PC-9 (cell line): ENCODE measurements at regions not wholly inside any gene's neighbourhood (a gene's known extent, or its start where the extent isn't known, plus 50 kb on each side); places are given as distances from the start of the nearest gene placed in this dataset.

Experiments
- BruUV-seq: library from RNA; stranded (reverse); fragments of 400-500 nt; replicated peaks from 2 replicates; lab custom pipeline; 2021; lab: Mats Ljungman, UMichigan
- CTCF ChIA-PET: fragments of 300-600 bp; sonication (Branson Sonifier 250); formaldehyde crosslinking; loops from one replicate; lab custom pipeline; 2022; ENCODE audit warnings: antibody characterized with exemption; lab: Charles Lee
- POLR2A ChIA-PET: fragments of 300-600 bp; sonication (Branson Sonifier 250); formaldehyde crosslinking; loops from one replicate; lab custom pipeline; 2022; ENCODE audit warnings: antibody characterized with exemption; ENCODE audit not compliant: unreplicated experiment; lab: Charles Lee
- DNase-seq, 2 experiments: peaks; one replicate each; pipeline versions ENCODE4 v3.0.0 to v3.0.0-alpha.2; 2015 to 2022; ENCODE audit warnings: mixed read lengths in 1 of 2
- H2AFZ ChIP-seq: fragments of 200-600 bp; sonication (generic); 2 replicates; pipeline ENCODE4 v1.8.1; 2017; ENCODE audit warnings: antibody characterized with exemption
- H3F3A ChIP-seq: fragments of 200-600 bp; sonication (generic); 2 replicates; pipeline ENCODE4 v1.8.1; 2017; ENCODE audit warnings: antibody characterized with exemption, mild to moderate bottlenecking, low read depth; ENCODE audit not compliant: insufficient read depth
- H3K27ac ChIP-seq: fragments of 200-600 bp; sonication (generic); 2 replicates; pipeline ENCODE4 v1.6.1; 2016; ENCODE audit warnings: mixed run types
- H3K27me3 ChIP-seq: fragments of 200-600 bp; sonication (generic); 2 replicates; pipeline ENCODE4 v1.6.1; 2016; ENCODE audit warnings: low read depth, mixed run types; ENCODE audit not compliant: insufficient read depth
- H3K36me3 ChIP-seq: fragments of 200-600 bp; sonication (generic); 2 replicates; pipeline ENCODE4 v1.6.1; 2016; ENCODE audit warnings: low read depth, mixed run types
- H3K4me1 ChIP-seq: fragments of 200-600 bp; sonication (generic); replicated peaks from 2 replicates; pipeline ENCODE4 v1.6.1; 2016; ENCODE audit warnings: mixed run types; ENCODE audit not compliant: insufficient read depth
- H3K4me2 ChIP-seq: fragments of 200-600 bp; sonication (generic); 2 replicates; pipeline ENCODE4 v1.6.1; 2017; ENCODE audit warnings: mixed run types
- H3K4me3 ChIP-seq: fragments of 200-600 bp; sonication (generic); 2 replicates; pipeline ENCODE4 v1.6.1; 2016; ENCODE audit warnings: mixed run types
- H3K79me2 ChIP-seq: fragments of 200-600 bp; sonication (generic); 2 replicates; pipeline ENCODE4 v1.6.1; 2017; ENCODE audit warnings: low read depth, mixed run types
- H3K9me2 ChIP-seq: fragments of 200-600 bp; sonication (generic); 2 replicates; pipeline ENCODE4 v1.8.1; 2017; ENCODE audit warnings: mild to moderate bottlenecking; ENCODE audit not compliant: insufficient read depth
- H3K9me3 ChIP-seq: fragments of 200-600 bp; sonication (generic); 2 replicates; pipeline ENCODE4 v1.8.1; 2016; ENCODE audit warnings: low read depth; ENCODE audit not compliant: insufficient read depth
- H4K20me1 ChIP-seq: fragments of 200-600 bp; sonication (generic); 2 replicates; pipeline ENCODE4 v1.8.1; 2017; ENCODE audit not compliant: insufficient read depth
- EZH2 ChIP-seq: fragments of 200-600 bp; sonication (generic); IDR thresholded peaks from 2 replicates; pipeline ENCODE4 v1.8.0; 2017; ENCODE audit warnings: antibody characterized with exemption, low read depth
- intact Hi-C: fragments of 100-400 bp; cut with micrococcal nuclease; formaldehyde crosslinking; loops from one replicate; pipeline ENCODE4 v1.10.0; 2022; ENCODE audit not compliant: unreplicated experiment
- TF ChIP-seq, protein P1 (sequence below): fragments of 200-600 bp; sonication (generic); conservative IDR thresholded peaks from 2 replicates; pipeline ENCODE4 v1.6.1; 2017; ENCODE audit warnings: mixed run types, antibody characterized with exemption, mild to moderate bottlenecking, moderate library complexity

DNA sequence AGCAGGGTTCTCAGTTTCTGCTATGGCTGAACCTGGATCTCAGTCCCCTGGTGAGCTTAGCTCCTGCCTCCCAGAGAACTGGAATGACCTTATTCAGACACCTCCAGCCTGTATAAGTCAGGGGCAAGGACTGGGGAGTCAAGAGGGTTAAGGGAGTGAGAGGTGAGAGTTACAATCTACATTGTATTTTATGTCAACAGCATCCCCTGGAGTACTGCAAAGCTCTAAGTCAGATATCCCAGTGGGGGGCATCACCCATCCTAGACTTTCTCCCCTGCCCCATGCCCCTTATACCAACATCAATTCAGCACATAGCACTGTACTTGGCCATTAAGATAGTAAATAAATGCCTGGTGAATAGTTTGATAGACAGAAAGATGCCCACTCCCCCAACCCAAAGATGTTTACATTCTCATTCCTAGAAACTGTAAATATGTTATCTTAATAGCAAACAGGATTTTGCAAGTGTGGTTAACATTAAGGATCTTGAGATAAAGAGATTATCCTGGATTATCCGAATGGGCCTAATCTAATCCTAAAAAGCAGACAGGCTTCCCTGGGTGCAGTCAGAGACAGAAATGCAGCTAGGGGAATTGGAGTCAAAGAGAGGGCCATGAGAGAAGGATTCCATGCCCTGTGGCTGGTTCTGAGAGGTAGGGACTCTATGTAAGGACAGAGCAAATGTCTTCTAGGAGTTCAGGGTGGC is 132.3 kb upstream of the RASGRP1 start:
- Histone ChIP-seq H3K9me3 (no peaks in the 10 kb centered on the region), H4K20me1 (no peaks in the 10 kb centered on the region), H3K4me1 (peaks cover 3% of the 10 kb centered on the region), H3K27ac (no peak overlapping the region), H2AFZ (no peak overlapping the region), H3K27me3 (no peaks in the 10 kb centered on the region), H3K79me2 (no peaks in the 10 kb centered on the region), H3F3A (peaks cover 2% of the 10 kb centered on the region; the same call in 1 of the 2 replicates), H3K4me2 (no peak overlapping the region), H3K36me3 (no peaks in the 10 kb centered on the region), H3K4me3 (no peak overlapping the region), H3K9me2 (no peaks in the 10 kb centered on the region)
- POLR2A ChIA-PET = no interaction called here
- intact Hi-C loops = no loop called here
- CTCF ChIA-PET = no interaction called here
- TF ChIP-seq EZH2 = no peak
- TF ChIP-seq, protein P1, sequence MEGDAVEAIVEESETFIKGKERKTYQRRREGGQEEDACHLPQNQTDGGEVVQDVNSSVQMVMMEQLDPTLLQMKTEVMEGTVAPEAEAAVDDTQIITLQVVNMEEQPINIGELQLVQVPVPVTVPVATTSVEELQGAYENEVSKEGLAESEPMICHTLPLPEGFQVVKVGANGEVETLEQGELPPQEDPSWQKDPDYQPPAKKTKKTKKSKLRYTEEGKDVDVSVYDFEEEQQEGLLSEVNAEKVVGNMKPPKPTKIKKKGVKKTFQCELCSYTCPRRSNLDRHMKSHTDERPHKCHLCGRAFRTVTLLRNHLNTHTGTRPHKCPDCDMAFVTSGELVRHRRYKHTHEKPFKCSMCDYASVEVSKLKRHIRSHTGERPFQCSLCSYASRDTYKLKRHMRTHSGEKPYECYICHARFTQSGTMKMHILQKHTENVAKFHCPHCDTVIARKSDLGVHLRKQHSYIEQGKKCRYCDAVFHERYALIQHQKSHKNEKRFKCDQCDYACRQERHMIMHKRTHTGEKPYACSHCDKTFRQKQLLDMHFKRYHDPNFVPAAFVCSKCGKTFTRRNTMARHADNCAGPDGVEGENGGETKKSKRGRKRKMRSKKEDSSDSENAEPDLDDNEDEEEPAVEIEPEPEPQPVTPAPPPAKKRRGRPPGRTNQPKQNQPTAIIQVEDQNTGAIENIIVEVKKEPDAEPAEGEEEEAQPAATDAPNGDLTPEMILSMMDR = no peak
- DNase-seq = no peak
- no TSS peak for BruUV-seq

DNA sequence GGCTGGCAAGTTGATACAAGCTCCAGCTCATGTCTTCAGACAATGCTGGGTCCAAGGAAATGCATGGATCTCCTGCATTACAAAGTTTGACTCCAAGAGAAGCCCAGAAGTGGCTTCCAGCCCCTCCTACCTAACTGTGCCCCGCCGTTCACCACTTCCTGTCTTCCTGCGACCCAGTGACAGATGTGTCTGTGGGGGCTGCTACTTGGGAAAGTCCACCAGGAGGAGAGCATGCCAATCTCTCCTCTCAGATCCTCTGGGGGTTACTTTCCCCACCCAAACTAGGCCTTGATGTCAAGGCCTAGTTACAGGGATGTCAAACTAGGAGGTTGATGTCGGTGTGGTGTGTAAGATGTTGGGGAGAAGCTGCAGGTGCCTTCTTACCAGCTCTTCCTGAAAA is 133.6 kb upstream of the RASGRP1 start:
- ChIA-PET CTCF (interaction anchor here (0.6 to 1.6 kb wide), 3 partner anchors 12 to 244 kb away, joined by 3 to 4 read pairs (median 4); partner anchors contain the start of gene FAM98B), POLR2A (no interaction called here)
- Histone ChIP-seq H3K4me1 (peaks cover 15% of the 10 kb centered on the region), H4K20me1 (no peaks in the 10 kb centered on the region), H3K27me3 (no peaks in the 10 kb centered on the region), H3K4me2 (no peak overlapping the region), H3K9me3 (no peaks in the 10 kb centered on the region), H3K4me3 (no peak overlapping the region), H3K9me2 (no peaks in the 10 kb centered on the region), H3K79me2 (no peaks in the 10 kb centered on the region), H3K27ac (no peak overlapping the region), H3F3A (peaks cover 11% of the 10 kb centered on the region; the same call in 1 of the 2 replicates), H2AFZ (no peak overlapping the region), H3K36me3 (no peaks in the 10 kb centered on the region)
- no peak for DNase-seq
- TF ChIP-seq, protein P1 = no peak
- no peak for TF ChIP-seq EZH2
- BruUV-seq = no TSS peak
- intact Hi-C loops = no loop called here

DNA sequence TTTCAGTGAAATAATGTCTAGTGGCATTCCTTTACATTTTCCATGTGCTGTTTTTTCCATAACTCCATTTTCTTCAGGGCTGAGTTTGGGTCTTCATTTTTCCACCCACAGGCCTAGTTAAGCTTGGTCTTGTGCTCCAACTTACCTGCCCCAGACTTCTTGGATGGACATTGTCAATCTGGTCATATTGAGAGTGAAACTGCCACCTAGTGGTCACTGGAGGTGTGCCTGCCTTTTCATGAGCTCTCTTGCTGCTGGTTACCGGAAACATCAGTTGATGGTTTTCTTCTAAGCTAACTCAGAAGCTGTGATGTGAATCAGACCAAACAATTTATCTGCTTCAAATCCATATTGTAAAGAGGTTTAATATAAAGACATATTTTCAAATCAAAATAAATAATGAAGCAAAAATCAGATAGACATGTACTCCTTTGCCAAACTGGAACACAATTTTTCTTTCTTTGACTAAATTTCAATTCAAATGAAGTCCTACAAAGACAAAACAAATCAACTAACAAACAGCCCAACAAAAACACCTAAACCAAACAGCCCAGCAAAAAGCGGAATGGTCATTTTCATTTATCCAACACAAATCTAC is 135.1 kb upstream of the RASGRP1 start:
- Histone ChIP-seq H3K27ac (no peak overlapping the region), H2AFZ (no peak overlapping the region), H3K36me3 (no peaks in the 10 kb centered on the region), H3K4me2 (no peak overlapping the region), H3K27me3 (no peaks in the 10 kb centered on the region), H3K4me1 (peaks cover 16% of the 10 kb centered on the region), H3K9me2 (no peaks in the 10 kb centered on the region), H3K79me2 (no peaks in the 10 kb centered on the region), H3F3A (peaks cover 11% of the 10 kb centered on the region; the same call in 1 of the 2 replicates), H3K4me3 (no peak overlapping the region), H3K9me3 (no peaks in the 10 kb centered on the region), H4K20me1 (no peaks in the 10 kb centered on the region)
- DNase-seq = peak in 1 of 2 experiments; percentile 54
- intact Hi-C loops = loop anchor here (5.0 to 10.0 kb wide), 4 partner anchors 137 to 1235 kb away; partner anchors contain the start of genes EIF2AK4, FSIP1 and RASGRP1
- ChIA-PET POLR2A (no interaction called here), CTCF (interaction anchor here (0.5 to 1.6 kb wide), 12 partner anchors 8 to 436 kb away, joined by 3 to 21 read pairs (median 4); partner anchors contain the start of genes FAM98B and RASGRP1)
- TF ChIP-seq, protein P1 = peak; percentile 85
- TF ChIP-seq EZH2 = no peak
- BruUV-seq = no TSS peak
